HG03575 (cell line): ENCODE measurements at regions not wholly inside any gene's neighbourhood (a gene's known extent, or its start where the extent isn't known, plus 50 kb on each side); places are given as distances from the start of the nearest gene placed in this dataset.
"Not testable (repeated sequence)": the region's sequence is repeated elsewhere in the genome, so short reads cannot be mapped to it uniquely, and the experiment has no call there.

ENCODE experiments used
- ATAC-seq: cut with Tn5 transposase; IDR thresholded peaks from one replicate; pipeline ENCODE4 v1.9.1; 2021; ENCODE audit not compliant: unreplicated experiment, insufficient number of reproducible peaks, low FRiP score; ENCODE audit errors: extremely low read depth

DNA sequence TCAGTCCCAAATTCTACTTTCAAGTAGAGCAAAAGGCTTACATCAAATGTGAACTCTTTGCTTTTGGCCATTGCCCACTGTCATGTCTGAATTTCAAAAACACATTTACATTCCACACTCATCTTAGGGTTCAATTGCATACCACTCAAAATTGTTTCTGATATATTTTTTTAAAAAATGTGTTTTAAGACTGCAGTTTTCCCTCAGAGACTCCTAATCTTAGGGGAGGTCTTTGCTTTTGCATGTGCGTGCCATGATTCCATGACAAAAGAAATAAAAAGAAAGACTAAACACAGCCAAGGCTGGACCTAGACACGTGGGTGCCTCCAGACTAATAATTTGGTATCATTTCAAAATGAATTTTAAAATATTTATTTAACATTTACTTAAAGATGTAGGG lies 396.8 kb upstream of the RASGRP1 start:
- ATAC-seq: no peak

DNA sequence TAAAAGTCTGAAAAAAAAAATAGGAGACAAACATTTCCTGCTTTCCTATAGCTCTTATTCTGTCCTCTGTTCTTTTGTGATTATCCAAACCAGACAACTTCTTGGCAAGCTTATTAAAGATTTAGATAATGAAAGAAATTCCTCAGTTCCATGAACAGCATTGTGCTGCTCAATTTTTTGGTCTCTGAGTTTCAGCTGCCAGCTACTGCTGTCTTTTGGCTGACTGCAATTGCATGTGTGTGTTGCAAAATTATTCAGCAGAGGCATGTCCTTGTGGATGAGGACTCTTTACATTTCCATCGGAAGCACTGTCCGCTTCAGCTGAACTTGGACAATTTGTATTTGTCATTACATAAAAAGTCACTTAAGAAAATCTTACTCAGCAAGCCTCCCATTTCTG lies 397.3 kb upstream of the RASGRP1 start:
- ATAC-seq: no peak

DNA sequence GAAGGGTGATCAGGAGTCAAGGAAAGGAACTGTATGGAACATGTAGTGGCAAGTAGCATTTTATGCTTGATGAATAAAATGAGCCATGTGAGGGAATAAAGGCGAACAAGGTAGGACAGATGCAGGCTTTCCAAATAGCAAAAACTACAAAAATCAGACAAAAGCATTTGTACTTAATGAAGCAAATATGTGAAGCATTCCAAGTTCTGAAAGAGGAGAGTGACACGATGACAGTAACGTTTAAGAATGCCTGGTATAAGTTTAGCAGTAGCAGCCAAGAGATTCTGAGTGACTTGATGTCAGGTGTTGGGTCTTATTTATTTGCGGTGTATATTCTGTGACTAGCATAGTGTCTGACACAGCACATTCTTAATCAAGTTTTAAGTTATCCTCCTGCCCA lies 408.2 kb upstream of the RASGRP1 start:
- ATAC-seq: no peak

DNA sequence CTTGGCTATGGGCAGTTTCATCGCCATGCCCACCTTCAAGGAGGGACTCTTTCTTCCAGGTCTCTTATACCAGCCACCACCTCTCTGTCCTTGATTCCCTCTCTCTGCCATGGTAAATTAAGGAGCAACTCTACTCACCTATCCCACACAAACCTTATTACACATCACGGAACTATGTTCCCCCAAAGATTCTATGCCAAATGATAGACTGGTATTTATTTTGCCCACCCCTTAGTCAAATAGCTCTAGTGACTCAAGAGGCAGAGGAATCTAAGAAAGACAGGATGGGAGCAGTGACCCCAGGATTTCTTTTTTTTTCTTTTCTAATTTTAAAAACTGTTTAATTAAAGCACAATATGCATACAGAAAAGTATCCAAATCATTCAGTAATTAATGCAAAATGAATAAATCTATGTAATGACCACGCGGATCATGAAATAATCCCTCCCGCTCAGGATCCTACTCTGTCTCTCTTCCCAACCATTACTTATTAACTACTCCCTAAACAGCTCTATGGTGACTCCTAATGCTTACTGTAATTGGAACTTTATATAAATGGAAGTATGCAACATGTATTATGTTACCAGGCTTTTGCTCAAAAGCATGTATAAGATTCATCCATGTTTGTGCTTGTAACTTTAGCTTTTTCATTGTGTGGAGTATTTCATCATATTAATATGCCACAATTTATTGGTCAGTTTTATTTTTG lies 410.8 kb upstream of the RASGRP1 start:
- ATAC-seq: no peak

DNA sequence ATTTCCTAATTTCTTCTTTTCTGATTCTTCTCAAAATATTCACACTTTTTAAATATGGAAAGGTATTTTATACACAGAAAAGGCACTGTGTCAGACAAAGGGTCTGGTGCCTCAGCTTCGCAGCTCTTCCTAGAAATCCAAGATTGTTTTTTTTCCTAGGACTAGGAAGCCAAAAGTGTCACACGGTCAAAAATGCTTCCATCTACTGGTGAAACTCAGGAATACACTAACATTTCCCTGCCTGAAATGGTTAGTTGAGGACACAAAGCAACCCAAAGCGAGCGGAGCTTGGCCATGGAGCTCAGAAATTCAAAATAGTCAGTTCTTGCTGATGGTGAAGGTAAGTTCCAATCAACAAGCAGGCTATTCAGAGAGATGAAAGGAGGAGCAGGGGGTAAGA lies 426.5 kb upstream of the RASGRP1 start:
- no peak for ATAC-seq

DNA sequence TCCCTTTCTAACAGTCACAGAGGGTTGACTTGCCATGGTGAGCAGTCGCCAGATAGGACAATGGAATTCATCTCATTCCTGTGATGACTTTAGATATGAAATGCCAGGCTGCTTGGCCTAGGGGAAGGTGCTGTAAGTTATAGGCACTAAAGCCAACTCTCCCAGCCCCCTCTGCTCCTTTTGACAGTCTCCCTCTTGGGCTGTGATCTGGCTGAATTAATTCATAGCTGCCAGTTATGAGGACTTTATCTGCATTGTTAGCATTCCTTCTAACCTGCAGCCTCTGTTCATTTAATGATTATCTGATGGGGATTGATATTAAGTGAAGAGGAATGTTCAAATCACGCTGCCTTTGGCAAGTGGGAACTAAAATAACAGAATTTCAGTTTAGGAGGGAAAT lies 427.1 kb upstream of the RASGRP1 start:
- no peak for ATAC-seq

DNA sequence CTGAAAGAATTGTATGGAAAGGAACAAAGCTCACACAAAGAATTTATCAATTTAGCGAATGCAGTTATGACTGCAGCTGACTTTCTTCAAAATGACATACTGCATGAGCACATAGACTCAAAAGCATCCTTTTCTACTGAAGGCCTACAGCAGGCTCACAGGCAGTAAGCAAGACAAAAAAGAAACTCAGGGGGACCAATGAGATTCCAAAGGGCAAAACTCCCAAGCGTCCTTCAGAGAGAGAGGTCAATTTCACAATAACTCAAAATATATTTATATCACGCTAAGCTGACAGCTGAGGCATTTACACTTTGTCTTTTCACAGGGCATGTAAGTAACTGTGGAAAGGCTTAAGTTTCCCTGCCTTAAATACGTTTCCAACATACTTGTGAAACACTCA lies 427.9 kb upstream of the RASGRP1 start:
- no peak for ATAC-seq

DNA sequence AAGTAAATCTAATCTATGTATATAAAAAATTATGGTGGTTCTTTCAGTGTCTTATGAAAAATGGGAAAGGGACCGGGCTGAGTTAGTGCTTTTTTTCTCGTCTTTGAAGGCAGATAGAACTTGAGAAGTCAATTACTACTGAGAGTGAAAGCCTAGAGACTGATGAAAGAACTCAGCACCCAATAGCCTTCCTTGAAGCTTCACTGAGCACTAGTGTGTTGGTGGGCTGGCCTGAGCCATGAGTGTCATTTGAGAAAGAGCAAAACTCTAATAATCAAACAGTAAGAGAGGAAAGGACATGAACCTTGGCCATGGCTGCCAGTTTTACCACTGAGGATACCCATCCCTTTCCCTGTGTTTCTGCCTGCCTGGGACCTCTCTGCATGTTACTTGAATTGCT lies 428.3 kb upstream of the RASGRP1 start:
- no peak for ATAC-seq

DNA sequence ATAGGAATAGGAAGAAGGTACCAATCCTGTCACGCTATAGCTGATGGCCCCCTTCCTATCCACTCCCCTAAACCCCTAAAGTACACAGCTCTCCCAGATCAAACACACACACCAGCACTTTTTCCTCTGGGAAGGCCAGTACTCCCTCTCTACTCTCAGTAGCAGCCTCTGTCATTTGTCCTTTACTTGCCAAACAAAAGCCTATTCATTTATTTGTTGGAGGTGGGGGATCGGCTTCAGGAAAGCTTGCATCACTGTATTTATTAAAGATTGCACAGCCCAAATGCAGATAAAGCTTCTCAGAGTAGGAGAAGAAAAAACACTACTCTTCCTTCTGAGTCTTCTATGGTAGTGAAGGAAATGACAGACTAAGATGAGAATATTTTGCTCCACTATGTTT lies 429.7 kb upstream of the RASGRP1 start:
- ATAC-seq: no peak

DNA sequence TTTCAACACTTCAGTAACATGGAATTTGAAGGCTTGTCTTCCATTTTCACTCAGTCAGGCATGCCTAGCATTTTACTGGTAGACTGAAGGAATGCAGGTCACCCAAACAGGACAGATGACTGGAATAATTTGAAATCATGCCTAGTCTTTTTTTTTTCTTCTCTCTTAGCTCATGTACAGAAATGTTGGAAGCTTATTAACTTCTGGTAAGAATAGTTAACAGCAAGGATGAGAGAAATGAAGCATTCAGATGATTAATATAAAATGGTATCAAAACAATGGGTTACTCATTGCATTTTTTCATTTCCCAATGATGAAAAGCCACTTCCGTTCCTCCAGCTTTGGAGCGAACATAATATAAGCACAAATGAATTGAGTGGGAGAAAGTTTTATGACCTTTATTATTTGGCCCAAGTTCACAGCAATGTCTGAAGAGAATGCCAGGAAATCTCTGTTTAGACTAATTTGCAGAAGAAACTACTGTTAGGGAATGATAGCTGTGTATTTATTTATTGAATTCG lies 431.6 kb upstream of the RASGRP1 start:
- ATAC-seq: no peak

DNA sequence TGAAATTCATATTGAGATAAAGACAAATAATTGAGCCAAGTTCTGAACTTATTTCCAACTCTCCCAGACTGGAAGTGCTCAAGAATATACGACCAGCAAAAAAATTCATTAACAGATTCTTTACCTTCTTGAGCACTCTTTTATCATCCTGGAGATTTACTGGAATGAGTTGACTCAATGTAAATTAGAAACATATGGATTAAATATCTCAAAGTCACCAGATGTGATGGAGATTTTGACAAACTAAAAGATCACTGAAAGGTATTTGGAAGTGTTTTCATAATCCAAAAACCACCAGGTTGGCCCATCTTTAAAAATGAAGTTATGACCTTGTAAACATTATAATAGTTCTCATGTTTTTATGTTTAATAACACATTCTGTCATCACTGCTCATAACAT lies 433.2 kb upstream of the RASGRP1 start:
- ATAC-seq: no peak

DNA sequence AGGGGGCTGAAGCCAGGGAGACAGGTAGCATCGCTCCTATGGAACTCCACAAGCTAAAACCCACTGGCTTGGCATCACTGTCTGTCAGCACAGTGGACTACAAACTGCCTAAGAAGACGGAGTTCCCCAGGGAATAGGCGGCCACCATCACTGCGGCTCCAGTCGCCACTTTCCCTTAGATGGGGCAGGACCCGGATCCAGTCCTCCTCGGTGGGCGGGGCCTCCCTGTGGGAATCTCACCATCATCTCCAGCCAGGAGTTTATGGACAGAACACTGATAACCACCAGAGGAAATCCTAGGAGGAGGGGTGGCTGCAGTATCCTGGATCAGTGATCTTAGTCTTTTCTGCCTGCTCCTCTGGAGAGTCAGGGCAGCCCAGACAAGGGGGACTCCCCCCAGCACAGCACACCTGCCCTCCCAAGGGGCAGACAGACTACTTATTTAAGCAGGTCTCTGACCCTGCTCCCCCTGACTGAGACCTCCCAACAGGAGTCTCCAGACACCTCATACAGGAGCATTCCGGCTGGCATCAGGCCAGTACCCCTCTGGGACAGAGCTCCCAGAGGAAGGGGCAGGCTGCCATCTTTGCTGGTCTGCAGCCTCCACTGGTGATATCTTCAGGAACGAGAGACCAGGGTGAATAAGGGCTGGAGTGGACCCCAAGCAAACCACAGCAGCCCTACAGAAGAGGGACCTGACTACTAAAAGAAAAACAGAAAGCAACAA lies 435.6 kb upstream of the RASGRP1 start:
- no peak for ATAC-seq

DNA sequence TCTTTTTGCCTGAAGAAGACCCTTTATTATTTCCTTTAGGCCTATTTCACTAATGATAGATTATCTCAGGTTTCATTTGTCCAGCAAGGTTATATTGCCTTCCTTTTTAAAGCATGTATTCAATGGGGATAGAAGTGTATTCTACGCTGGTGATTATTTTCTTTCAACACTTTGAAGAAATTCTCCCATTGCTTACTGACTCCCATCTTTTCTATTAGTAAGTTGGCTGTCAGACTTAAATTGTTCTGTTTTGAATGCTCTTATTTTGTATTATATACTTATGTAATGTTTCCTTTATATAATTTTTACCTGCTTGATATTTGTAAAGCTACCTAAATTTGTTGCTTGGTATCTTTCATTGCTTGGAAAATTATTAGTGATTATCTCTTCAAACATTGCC lies 445.1 kb upstream of the RASGRP1 start:
- no peak for ATAC-seq

DNA sequence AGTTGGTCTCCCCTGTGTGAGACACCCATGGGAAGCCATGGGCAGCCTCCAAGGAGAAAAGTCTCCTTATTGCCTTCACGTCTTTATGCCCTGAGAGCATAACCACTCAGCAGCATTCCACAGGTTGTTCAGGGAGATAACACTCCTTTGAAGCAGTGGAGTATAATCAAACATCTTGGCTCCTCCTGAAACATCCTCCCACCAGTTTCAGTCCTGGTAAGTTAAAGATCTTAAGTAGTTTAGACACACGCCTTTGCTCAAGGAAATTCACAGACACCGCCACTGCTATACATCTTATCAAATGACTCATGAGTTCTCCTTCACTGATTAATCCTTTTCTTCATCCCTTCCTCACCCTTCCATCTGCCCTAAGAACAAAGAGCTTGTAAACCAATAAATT lies 446.5 kb upstream of the RASGRP1 start:
- not testable (repeated sequence) for ATAC-seq

DNA sequence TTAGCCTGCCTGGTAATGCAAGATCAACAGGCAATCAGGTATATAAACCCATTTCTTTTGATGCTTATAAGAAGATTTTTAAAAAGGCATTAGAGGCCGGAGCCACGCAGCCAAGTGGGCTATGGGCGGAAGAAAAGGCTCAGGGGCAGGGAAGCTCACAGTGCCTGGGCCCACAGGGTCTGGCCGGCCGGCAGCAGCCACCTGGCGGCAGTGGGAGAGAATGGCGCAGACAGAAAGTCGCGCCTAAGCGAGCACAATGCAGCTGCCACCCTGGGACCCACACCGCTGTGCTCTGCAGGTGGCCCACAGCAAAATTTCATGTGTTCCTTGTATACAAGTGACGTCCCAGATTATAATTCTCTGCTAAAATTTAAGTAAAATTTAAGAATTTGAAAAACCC lies 448.6 kb upstream of the RASGRP1 start:
- no peak for ATAC-seq

DNA sequence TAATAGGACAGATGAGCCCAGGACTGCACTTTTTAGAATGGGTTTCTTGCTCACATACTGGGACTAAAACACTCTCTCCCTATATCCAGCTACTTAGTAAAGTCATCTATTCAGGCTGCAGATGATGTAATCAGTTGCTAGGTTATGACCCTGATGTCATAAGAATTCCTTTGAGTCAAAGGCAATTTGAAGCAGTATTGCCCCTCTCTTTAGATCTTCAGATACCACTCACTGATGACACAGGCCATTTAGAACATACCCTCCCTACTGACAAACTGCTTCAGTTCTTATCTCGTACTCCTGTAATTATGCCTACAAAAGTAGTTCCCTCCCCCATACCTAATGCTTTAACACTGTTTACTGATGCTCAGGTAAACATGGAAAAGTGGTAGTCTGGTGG lies 450.1 kb upstream of the RASGRP1 start:
- ATAC-seq: no peak

DNA sequence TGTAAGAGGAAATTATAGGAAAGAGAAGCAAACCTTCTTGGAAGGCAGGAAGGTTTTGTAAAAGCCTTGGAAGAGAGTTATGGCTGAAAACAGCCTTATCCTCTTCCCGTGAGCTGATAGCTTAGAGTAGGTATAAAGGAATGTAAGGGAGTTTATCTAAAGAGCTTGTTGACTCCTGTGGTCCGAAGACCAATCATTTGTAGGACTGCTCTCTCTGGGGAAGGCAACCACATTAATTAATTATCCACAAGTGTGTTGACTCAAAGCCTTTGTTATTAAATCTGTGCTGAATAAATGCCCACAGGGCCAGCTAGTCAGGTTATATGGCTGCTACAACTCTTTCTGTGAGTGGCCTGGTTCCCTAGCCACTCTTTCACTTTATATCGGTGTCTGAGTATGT lies 452.1 kb upstream of the RASGRP1 start:
- ATAC-seq: no peak

DNA sequence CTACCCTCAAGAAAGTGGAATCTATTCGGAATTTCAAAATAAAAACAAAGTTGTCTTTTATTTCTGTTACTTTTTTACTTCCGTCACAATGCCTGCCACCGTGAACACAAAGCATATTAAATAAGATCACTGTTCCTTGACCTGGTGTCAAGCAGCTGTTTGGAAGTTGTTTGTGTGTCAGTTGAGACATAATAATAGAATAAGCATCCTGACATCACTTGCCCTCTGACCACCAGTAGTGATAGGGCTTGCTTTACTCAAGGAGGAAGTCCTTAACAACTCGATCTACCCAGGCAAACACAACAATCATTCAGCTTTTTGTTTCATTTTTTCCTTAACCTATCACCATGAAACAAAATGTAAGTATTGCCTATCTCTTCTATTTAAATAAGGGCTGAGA lies 454.4 kb upstream of the RASGRP1 start:
- no peak for ATAC-seq

DNA sequence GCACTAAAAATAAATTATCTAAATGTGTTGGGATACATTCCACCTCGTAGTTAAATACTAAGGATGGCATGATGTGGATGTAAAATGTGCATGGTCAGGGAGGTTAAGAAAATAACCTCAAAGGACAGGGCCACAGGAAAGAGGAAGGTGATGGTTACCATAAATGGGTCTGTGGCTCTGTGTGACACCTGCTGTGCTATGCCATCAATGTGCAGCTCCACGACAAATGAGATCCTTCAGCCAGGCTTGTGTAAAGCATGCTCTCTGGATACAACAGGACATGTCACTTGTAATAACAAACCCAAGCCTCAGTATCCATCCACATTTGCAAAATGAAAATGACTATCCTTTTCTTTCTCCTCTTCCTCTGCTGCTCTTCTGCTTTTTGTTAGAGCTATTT lies 456.7 kb upstream of the RASGRP1 start:
- no peak for ATAC-seq

DNA sequence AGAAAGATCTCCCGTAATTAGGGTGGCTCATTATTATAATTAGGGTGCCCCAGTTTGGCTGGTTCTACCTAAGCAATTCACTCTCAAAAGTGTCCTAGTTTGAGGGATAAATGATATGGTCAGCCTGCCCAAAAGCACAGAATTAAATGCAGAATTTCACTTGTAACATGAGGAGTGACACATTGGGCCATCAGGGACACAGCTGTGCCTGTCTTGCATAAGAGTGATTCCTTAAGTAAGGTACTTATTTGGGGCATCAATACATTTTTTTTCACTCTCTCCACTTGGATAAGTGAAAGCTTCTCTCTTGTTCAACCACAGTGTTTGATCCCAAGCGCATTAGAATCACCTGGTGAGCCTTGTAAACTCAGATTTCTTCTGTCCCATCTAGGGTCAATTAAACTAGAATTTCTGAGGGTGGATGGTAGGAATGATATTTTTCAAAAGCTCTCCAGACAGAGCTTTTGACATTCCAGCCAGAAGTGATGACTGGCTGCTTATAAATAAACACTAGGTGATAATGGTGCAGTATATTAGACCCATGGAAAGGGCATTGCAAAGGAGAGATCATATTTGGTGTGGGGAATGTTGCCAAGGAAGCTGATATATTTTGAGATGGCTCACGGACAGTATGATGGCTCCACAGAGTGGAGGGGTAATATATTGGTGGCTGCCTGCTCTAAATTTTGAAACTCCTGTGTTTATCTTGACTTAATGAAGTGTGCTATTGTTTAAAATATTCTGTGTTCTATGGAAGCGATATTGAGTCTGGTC lies 458.1 kb upstream of the RASGRP1 start:
- ATAC-seq: no peak
